HG03378 (cell line): ENCODE measurements at regions not wholly inside any gene's neighbourhood (a gene's known extent, or its start where the extent isn't known, plus 50 kb on each side); places are given as distances from the start of the nearest gene placed in this dataset.
A peak's percentile ranks its signal among the peaks of the same experiment; 100 is the strongest.

Source experiments
- ATAC-seq: cut with Tn5 transposase; IDR thresholded peaks from one replicate; pipeline ENCODE4 v1.9.1; 2021; ENCODE audit warnings: mild to moderate bottlenecking, moderate library complexity; ENCODE audit not compliant: unreplicated experiment

DNA sequence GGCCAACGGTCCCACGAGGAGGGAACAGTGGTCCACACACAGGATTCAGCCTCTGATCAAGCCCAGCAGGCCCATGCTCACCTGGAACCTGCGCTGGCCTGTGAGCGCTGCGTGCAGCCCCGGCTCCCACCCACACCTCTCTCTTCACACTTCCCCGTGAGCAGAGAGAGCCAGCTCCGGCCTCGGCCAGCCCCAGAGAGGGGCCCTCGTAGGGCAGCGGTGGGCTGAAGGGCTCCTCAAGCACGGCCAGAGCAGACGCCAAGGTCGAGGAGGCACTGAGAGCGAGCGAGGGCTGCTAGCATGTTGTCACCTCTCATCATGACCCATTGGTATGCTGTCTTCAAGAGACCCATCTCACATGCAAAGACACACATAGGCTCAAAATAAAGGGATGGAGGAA is 83.0 kb upstream of the FMR1 start:
- ATAC-seq: no peak

DNA sequence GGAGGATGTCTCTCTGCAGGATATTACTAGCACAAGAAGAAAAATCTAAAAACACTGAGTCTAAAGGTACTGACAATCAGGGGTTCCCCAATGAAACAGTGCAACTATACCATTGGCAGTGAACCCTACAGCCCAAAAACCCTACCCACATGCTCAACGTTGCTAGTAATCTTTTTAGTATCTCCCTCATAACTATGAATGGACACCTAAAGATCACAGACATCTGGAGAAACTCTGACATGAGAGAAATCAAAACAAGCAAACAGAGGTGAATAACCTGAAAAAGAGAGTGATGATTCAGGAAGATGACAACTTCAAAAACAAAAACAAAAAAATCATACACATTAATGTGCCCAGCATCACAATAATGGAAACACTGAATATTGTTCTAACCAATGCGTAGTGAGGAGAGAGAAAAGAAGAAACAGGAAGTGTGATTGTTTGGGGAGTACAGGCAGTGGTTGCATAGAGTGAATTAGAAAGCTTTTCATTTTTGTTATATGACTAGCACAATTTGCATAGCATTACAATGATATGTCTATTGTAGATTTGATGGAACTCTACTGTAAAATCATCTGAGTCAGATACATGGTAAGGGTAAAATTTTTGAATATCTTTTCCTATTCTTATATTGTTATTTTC is 78.9 kb upstream of the FMR1 start:
- ATAC-seq: peak; percentile 87

DNA sequence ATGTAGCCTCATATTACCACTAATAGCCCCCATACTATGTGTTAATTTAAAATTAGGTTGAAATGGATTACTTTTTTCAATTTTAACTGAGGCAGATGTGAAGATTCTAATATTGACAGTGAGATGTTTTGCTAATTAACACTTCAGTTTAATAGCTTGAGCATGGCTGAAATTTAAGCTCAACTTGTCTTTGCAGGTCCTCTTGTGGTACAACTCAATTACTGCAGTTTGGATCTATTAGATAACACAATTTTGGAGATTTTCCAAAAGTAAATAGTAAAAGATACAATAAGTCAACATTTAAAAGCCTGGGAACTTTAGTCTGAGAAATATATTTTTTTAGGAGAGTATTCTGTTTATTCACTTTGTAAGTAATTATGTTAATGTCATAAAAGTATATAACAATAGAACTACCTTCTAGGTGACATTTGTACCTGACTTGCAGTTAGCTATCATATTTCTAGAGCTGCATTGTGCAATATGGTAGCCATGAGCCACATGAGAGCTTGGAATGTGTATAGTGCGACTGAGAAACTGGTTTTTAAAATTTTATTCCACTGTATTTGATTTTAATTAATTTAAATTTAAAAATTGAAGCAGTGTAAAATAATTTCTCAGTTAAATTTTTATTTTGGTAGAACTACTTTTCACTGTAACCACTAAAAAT is 73.1 kb upstream of the FMR1 start:
- no peak for ATAC-seq

DNA sequence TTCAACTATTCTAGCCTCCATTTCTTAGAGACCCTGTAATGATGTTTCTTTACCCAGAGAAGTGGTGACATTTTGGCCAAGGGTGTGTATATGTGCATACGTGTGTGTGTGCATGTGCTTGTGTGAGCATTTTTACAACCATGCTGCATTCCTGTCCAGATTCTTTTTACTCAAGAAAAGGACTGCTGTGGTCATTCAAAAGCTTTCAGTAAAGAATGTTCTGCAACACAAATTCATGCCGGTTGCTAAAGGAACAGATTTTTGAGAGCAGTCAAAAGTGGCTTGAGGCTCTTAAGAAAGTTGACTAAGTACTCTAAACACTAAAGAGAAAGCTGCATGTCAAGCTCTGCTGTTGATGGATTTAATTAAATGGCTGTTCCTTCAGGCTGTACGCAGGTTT is 65.0 kb upstream of the FMR1 start:
- no peak for ATAC-seq

DNA sequence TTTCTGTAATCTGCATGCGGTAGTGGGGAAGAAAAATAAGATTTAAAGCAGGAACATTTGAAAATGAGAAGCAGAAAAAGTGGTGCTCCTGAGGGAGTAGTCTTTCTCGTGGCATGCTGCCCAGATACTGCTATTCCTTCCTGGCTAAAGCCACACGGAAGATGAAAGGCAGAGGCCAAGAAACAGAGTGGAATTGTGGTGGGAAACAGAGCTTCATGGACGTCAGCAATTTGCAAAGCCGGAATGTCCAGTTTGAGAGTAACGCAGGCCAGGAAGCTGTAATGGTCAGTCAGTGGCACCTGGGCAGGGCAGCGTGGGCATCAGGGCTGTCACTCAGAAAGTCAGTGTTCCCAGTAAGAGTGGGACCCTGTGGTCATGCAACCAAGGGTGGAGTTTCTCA is 63.7 kb upstream of the FMR1 start:
- no peak for ATAC-seq

DNA sequence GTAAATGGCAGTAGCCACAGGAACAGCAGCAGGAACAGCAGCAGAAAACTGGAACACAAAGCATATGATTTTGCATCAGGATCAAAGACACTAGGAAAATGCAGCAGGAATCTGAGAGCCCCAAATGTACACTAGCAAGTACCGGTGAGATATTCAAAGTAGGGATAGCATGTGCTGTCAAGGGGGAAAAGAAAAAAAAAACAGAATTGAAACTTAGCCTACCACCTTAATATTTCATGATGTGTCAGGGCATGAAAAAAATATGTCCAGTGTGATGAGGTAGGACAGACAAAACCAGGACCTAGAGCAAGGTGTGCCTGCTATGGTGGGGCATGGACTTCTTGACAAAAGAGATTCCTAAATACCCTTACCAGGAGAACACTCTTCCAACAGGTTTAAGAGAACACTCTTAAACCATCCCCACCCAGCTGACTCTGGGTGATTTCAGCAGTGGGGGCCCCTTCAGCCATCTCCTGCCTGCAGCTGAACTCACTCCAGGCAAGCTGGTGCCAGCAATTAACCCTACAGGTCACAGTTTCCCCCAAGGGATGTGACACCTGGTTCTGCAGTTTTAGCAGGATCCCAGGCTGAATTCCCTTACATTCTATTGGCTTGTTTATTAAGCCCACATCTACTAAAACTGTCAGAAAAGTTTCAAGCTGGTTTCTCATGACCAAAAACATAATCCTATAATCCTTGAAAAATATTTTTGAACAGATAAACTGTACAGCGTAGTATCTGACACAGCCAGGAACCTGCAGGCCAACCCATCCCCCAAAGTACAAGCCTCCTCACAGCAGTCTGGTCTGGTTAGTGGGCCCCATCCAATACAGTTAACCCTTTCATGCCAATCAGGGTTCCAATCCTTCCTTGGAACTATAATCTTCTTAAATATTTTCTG is 62.9 kb upstream of the FMR1 start:
- ATAC-seq: peak; percentile 38

DNA sequence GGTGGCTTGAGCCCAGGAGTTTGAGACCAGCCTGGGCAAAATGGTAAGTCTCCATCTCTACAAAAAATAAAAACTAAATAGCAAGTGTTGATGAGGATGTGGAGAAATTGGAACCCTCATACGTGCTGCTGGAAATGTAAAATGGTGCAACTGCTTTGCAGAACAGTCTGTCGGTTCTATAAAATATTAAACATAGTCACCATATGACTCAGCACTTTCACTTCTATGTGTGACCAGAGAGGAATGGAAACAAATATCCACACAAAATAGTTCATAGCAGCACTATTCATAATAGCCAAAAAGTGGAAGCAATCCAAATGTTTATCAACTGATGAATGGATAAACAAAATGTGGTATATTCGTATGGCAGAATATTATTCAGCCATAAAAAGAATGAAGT is 60.8 kb upstream of the FMR1 start:
- peak; percentile 84 for ATAC-seq

DNA sequence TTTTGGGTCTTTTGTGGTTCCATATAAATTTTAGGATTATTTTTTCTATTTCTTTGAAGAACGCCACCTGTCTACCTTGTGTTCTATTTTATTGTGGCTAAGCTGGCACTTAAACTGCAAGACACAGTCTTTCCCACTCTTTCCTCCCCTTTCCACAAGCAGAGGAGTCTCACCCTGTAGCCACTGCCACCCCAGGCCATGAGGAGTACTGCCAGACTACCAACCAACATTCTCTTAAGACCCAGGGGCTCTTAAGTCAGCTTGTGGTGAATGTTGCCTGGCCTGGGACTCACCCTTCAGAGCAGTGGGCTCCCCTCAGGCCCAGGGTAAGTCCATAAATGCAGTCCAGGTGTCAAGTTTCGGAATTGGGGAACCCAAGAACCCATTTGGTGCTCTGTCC is 58.0 kb upstream of the FMR1 start:
- ATAC-seq: no peak

DNA sequence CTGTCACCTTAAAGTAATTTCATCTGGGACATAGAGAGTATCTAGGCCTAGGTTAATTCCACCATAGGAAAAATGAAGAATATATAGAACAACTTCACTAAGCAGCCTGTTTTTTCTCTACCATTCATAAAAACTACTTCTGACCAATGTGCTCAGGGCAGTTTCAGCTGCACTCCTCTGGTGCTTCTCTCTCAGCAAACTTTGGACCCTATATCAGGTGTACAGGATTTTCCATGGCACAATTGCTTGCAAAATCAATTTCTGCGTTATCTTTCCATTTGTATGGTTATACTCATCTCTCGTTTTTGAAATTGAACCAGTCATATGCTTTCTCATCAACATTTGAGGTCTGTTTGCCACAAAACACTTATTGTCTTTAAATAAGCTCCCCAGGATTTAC is 52.1 kb upstream of the FMR1 start:
- ATAC-seq: no peak
